C4-2B (cell line): ENCODE measurements at regions not wholly inside any gene's neighbourhood (a gene's known extent, or its start where the extent isn't known, plus 50 kb on each side); places are given as distances from the start of the nearest gene placed in this dataset.

Source experiments
- ZFX ChIP-seq: fragments of 450-650 bp; IDR thresholded peaks from 2 replicates; pipeline ENCODE4 v1.6.1; 2017
- TF ChIP-seq, protein P1 (sequence below): fragments of 450-650 bp; conservative IDR thresholded peaks from 2 replicates; pipeline ENCODE4 v1.5.1; 2017; ENCODE audit warnings: mild to moderate bottlenecking

DNA sequence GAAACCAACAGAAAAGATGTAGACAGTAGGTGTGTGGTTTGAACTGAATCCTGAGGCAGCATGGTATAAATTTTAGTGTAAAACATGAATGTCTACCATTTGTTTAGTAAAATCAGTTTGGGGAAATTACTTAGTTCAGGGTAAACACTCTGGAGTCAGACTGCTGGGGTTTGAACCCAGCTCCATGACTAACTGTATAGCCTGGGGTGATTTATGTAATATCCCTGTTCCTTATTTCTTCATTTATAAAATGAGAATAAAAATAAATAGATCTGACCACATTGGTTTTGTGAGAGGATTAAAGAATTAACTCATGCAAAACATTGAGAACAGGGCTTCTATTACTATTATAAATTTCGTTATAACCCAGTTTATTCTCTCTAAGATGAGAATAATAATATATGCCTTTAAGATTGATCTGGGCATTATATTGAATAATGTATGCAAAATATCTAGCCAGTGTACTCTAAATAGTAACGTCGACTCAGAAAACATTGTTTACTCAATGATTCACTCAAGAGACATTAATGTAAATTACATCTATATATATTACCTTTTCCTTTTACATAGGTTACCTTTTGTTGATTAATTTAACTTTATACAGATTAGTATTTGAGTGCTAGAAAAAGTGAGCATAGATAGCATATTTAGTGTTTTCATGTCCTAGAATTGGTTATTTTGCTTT is 120.6 kb upstream of the KCNJ16 start:
- TF ChIP-seq, protein P1, sequence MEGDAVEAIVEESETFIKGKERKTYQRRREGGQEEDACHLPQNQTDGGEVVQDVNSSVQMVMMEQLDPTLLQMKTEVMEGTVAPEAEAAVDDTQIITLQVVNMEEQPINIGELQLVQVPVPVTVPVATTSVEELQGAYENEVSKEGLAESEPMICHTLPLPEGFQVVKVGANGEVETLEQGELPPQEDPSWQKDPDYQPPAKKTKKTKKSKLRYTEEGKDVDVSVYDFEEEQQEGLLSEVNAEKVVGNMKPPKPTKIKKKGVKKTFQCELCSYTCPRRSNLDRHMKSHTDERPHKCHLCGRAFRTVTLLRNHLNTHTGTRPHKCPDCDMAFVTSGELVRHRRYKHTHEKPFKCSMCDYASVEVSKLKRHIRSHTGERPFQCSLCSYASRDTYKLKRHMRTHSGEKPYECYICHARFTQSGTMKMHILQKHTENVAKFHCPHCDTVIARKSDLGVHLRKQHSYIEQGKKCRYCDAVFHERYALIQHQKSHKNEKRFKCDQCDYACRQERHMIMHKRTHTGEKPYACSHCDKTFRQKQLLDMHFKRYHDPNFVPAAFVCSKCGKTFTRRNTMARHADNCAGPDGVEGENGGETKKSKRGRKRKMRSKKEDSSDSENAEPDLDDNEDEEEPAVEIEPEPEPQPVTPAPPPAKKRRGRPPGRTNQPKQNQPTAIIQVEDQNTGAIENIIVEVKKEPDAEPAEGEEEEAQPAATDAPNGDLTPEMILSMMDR, result no peak
- no peak for TF ChIP-seq ZFX
